PC-3 (cell line): ENCODE measurements at regions not wholly inside any gene's neighbourhood (a gene's known extent, or its start where the extent isn't known, plus 50 kb on each side); places are given as distances from the start of the nearest gene placed in this dataset.
A peak's percentile ranks its signal among the peaks of the same experiment; 100 is the strongest.

Source experiments
- ATAC-seq: fragments of 200-7000 bp; cut with Tn5 transposase; 2 replicates; pipeline ENCODE4 v1.9.1; 2020; ENCODE audit warnings: mild to moderate bottlenecking, moderate library complexity
- BruUV-seq: library from RNA; stranded (reverse); fragments of 400-500 nt; replicated peaks from 2 replicates; lab custom pipeline; 2021; lab: Mats Ljungman, UMichigan
- CTCF ChIA-PET: fragments of 300-600 bp; sonication (Branson Sonifier 250); formaldehyde crosslinking; loops from one replicate; lab custom pipeline; 2022; ENCODE audit warnings: antibody characterized with exemption; lab: Charles Lee
- POLR2A ChIA-PET: fragments of 300-600 bp; sonication (Branson Sonifier 250); formaldehyde crosslinking; loops from one replicate; lab custom pipeline; 2022; ENCODE audit warnings: antibody characterized with exemption; ENCODE audit not compliant: unreplicated experiment; lab: Charles Lee
- DNase-seq: peaks from one replicate; pipeline ENCODE4 v3.0.0-alpha.2; 2015
- H2AFZ ChIP-seq: fragments of 300-600 bp; sonication (generic); 2 replicates; pipeline ENCODE4 v1.6.0; 2016; ENCODE audit warnings: antibody characterized with exemption, low read length
- H3F3A ChIP-seq: fragments of 300-600 bp; sonication (generic); one replicate; pipeline ENCODE4 v1.6.0; 2017; ENCODE audit warnings: antibody characterized with exemption, low read length, control low read depth, mild to moderate bottlenecking; ENCODE audit not compliant: unreplicated experiment
- H3K27ac ChIP-seq: fragments of 300-600 bp; sonication (generic); 2 replicates; pipeline ENCODE4 v1.5.1; 2016; ENCODE audit warnings: mild to moderate bottlenecking, low read length
- H3K27me3 ChIP-seq: fragments of 300-600 bp; sonication (generic); 2 replicates; pipeline ENCODE4 v1.6.1; 2016; ENCODE audit warnings: low read length, mixed read lengths
- H3K36me3 ChIP-seq: fragments of 300-600 bp; sonication (generic); 2 replicates; pipeline ENCODE4 v1.6.1; 2016; ENCODE audit warnings: low read depth, mixed run types, low read length, mixed read lengths
- H3K4me1 ChIP-seq: fragments of 300-600 bp; sonication (generic); 2 replicates; pipeline ENCODE4 v1.5.1; 2016; ENCODE audit warnings: low read length; ENCODE audit not compliant: insufficient read depth
- H3K4me2 ChIP-seq: fragments of 300-600 bp; sonication (generic); 2 replicates; pipeline ENCODE4 v1.6.0; 2016; ENCODE audit warnings: low read length
- H3K4me3 ChIP-seq: fragments of 300-600 bp; sonication (generic); 2 replicates; pipeline ENCODE4 v1.5.1; 2016; ENCODE audit warnings: mild to moderate bottlenecking, low read length, mixed read lengths
- H3K79me2 ChIP-seq: fragments of 300-600 bp; sonication (generic); 2 replicates; pipeline ENCODE4 v1.6.1; 2017; ENCODE audit warnings: low read length, mixed read lengths
- H3K9ac ChIP-seq: fragments of 300-600 bp; sonication (generic); 2 replicates; pipeline ENCODE4 v1.6.0; 2016; ENCODE audit warnings: mild to moderate bottlenecking, low read length
- H3K9me2 ChIP-seq: fragments of 300-600 bp; sonication (generic); replicated peaks from 2 replicates; pipeline ENCODE4 v1.6.1; 2016; ENCODE audit warnings: mixed run types, low read length, mixed read lengths
- H3K9me3 ChIP-seq: fragments of 300-600 bp; sonication (generic); 2 replicates; pipeline ENCODE4 v1.6.1; 2016; ENCODE audit warnings: low read length, mixed read lengths
- H4K20me1 ChIP-seq: fragments of 300-600 bp; sonication (generic); 2 replicates; pipeline ENCODE4 v1.6.1; 2016; ENCODE audit warnings: low read length, mixed read lengths
- CTCF ChIP-seq: fragments of 300-600 bp; sonication (generic); conservative IDR thresholded peaks from 2 replicates; pipeline ENCODE4 v1.5.1; 2017; ENCODE audit warnings: antibody characterized with exemption, low read depth, mild to moderate bottlenecking, low read length
- EZH2 ChIP-seq: fragments of 300-600 bp; sonication (generic); IDR thresholded peaks from one replicate; pipeline ENCODE4 v1.6.1; 2017; ENCODE audit warnings: antibody characterized with exemption, mild to moderate bottlenecking, low read length; ENCODE audit not compliant: unreplicated experiment
- EZH2phosphoT487 ChIP-seq: fragments of 300-600 bp; sonication (generic); IDR thresholded peaks from 2 replicates; pipeline ENCODE4 v1.6.1; 2018; ENCODE audit warnings: mild to moderate bottlenecking, antibody characterized with exemption, low read length, borderline replicate concordance
- intact Hi-C: fragments of 100-400 bp; cut with micrococcal nuclease; formaldehyde crosslinking; loops from 2 replicates; pipeline ENCODE4 v1.9.0; 2023

GRCh38 chr7:9796241-9796640 lies 1177.4 kb upstream of the PHF14 start:
- Histone ChIP-seq H3K9ac (no peak overlapping the region), H3K79me2 (no peaks in the 10 kb centered on the region), H3K9me2 (no peaks in the 10 kb centered on the region), H3K4me2 (no peak overlapping the region), H3K36me3 (no peaks in the 10 kb centered on the region), H3K27ac (no peak overlapping the region), H3K9me3 (no peaks in the 10 kb centered on the region), H3F3A (no peaks in the 10 kb centered on the region), H3K27me3 (no peaks in the 10 kb centered on the region), H4K20me1 (no peaks in the 10 kb centered on the region), H2AFZ (no peak overlapping the region), H3K4me3 (no peak overlapping the region), H3K4me1 (no peaks in the 10 kb centered on the region)
- CTCF ChIA-PET: no interaction called here
- POLR2A ChIA-PET: no interaction called here
- BruUV-seq: no TSS peak
- TF ChIP-seq EZH2 (no peak), EZH2phosphoT487 (no peak), CTCF (no peak)
- intact Hi-C loops: no loop called here
- ATAC-seq (no peak), DNase-seq (no peak)

GRCh38 chr7:9822458-9823290 lies 1151.0 kb upstream of the PHF14 start:
- ChIA-PET CTCF (no interaction called here), POLR2A (no interaction called here)
- no TSS peak for BruUV-seq
- Histone ChIP-seq H3K9ac (no peak overlapping the region), H3K4me2 (no peak overlapping the region), H2AFZ (no peak overlapping the region), H3K4me3 (no peak overlapping the region), H3K9me2 (no peaks in the 10 kb centered on the region), H3K27ac (no peak overlapping the region), H3K36me3 (no peaks in the 10 kb centered on the region), H4K20me1 (no peaks in the 10 kb centered on the region), H3K9me3 (peaks cover 9% of the 10 kb centered on the region), H3F3A (no peaks in the 10 kb centered on the region), H3K27me3 (no peaks in the 10 kb centered on the region), H3K4me1 (no peaks in the 10 kb centered on the region), H3K79me2 (no peaks in the 10 kb centered on the region)
- TF ChIP-seq CTCF (no peak), EZH2 (no peak), EZH2phosphoT487 (no peak)
- ATAC-seq (no peak), DNase-seq (no peak)
- intact Hi-C loops: no loop called here

GRCh38 chr7:9835199-9835598 lies 1138.5 kb upstream of the PHF14 start:
- TF ChIP-seq EZH2 (no peak), CTCF (no peak), EZH2phosphoT487 (no peak)

More at GRCh38 chr7:9835199-9835598, 1138.5 kb upstream of the PHF14 start:
- Histone ChIP-seq H3K9me3 (peaks cover 12% of the 10 kb centered on the region), H3K4me1 (no peaks in the 10 kb centered on the region), H3K27me3 (no peaks in the 10 kb centered on the region), H3K9me2 (no peaks in the 10 kb centered on the region), H3K36me3 (no peaks in the 10 kb centered on the region), H4K20me1 (no peaks in the 10 kb centered on the region), H3K79me2 (no peaks in the 10 kb centered on the region), H3K27ac (no peak overlapping the region), H3K4me3 (no peak overlapping the region), H2AFZ (no peak overlapping the region), H3K9ac (no peak overlapping the region), H3F3A (no peaks in the 10 kb centered on the region), H3K4me2 (no peak overlapping the region)
- intact Hi-C loops: no loop called here
- BruUV-seq: no TSS peak
- ChIA-PET POLR2A (no interaction called here), CTCF (no interaction called here)
- DNase-seq: peak; percentile 39
- ATAC-seq: no peak
